GM12878 (cell line): ENCODE measurements at regions not wholly inside any gene's neighbourhood (a gene's known extent, or its start where the extent isn't known, plus 50 kb on each side); places are given as distances from the start of the nearest gene placed in this dataset.

Source experiments
- ATAC-seq: fragments of 200-7000 bp; cut with Tn5 transposase; 3 replicates; pipeline ENCODE4 v1.9.1; 2020; ENCODE audit warnings: mild to moderate bottlenecking, moderate library complexity
- BruUV-seq: library from RNA; stranded (reverse); fragments of 400-500 nt; replicated peaks from 2 replicates; lab custom pipeline; 2021; lab: Mats Ljungman, UMichigan
- CTCF ChIA-PET: fragments of 300-600 bp; sonication (Branson Sonifier 250); formaldehyde crosslinking; extraction: SDS; loops from one replicate; lab custom pipeline; 2021; ENCODE audit warnings: inconsistent platforms; lab: Yijun Ruan, JAX
- POLR2A ChIA-PET: fragments of 350-600 bp; formaldehyde crosslinking; extraction: SDS; loops from one replicate; lab custom pipeline; 2021; ENCODE audit warnings: inconsistent platforms; lab: Charles Lee
- RAD21 ChIA-PET: fragments of 300-600 bp; sonication (Branson Sonifier 250); formaldehyde crosslinking; loops from one replicate; lab custom pipeline; 2023; ENCODE audit warnings: antibody characterized with exemption; ENCODE audit not compliant: unreplicated experiment; lab: Charles Lee
- SMC1A ChIA-PET: fragments of 300-600 bp; sonication (Branson Sonifier 250); formaldehyde crosslinking; loops from one replicate; lab custom pipeline; 2023; ENCODE audit not compliant: unreplicated experiment, uncharacterized antibody; lab: Charles Lee
- DNase-seq: peaks from one replicate; pipeline ENCODE4 v3.0.0-alpha.2; 2011; ENCODE audit warnings: low read depth, low spot score
- FAIRE-seq: peaks from 3 replicates; lab custom pipeline; 2011; peaks lifted over from hg19 to GRCh38; lab: Jason Lieb, UNC
- H2AFZ ChIP-seq: 2 replicates; pipeline ENCODE4 v1.6.0; 2011; ENCODE audit warnings: low read depth, low read length, control low read depth; ENCODE audit not compliant: control insufficient read depth
- H3K27ac ChIP-seq: 2 replicates; pipeline ENCODE4 v1.5.1; 2011; ENCODE audit warnings: control low read depth; ENCODE audit not compliant: control insufficient read depth, insufficient read depth
- H3K27me3 ChIP-seq, 2 experiments: replicated peaks in 1 of 2; 2 replicates each; pipeline versions ENCODE4 v1.6.0 to v1.6.1; 2011; ENCODE audit warnings: low read length in 1 of 2; ENCODE audit not compliant: control insufficient read depth in 2 of 2, insufficient read depth in 2 of 2
- H3K36me3 ChIP-seq, 2 experiments: 2 replicates each; pipeline ENCODE4 v1.5.1; 2011; ENCODE audit warnings: low read length in 1 of 2; ENCODE audit not compliant: control insufficient read depth in 2 of 2, insufficient read depth in 2 of 2
- H3K4me1 ChIP-seq: 2 replicates; pipeline ENCODE4 v1.6.1; 2011; ENCODE audit warnings: mild to moderate bottlenecking, low read length, moderate library complexity, mixed read lengths; ENCODE audit not compliant: control insufficient read depth, insufficient read depth
- H3K4me2 ChIP-seq: 2 replicates; pipeline ENCODE4 v1.6.0; 2011; ENCODE audit warnings: control low read depth; ENCODE audit not compliant: control insufficient read depth, insufficient read depth
- H3K4me3 ChIP-seq: fragments of 200-600 bp; sonication (generic); 2 replicates; pipeline ENCODE4 v1.5.1; 2016
- H3K79me2 ChIP-seq: 2 replicates; pipeline ENCODE4 v1.6.0; 2011; ENCODE audit warnings: low read length; ENCODE audit not compliant: control insufficient read depth, insufficient read depth
- H3K9ac ChIP-seq: 2 replicates; pipeline ENCODE4 v1.8.0; 2011; ENCODE audit warnings: low read length, control low read depth, mixed read lengths; ENCODE audit not compliant: control insufficient read depth, insufficient read depth
- H3K9me3 ChIP-seq: replicated peaks from 3 replicates; pipeline ENCODE4 v1.5.1; 2011; ENCODE audit warnings: mild to moderate bottlenecking, low read length; ENCODE audit not compliant: control insufficient read depth, insufficient read depth
- H4K20me1 ChIP-seq: 2 replicates; pipeline ENCODE4 v1.6.0; 2011; ENCODE audit not compliant: control insufficient read depth, insufficient read depth
- ASH2L ChIP-seq: fragments of 300-600, 200-600 bp; sonication (generic); IDR thresholded peaks from 2 replicates; pipeline ENCODE4 v1.6.1; 2017; ENCODE audit warnings: low read depth, mild to moderate bottlenecking, borderline replicate concordance
- CBFB ChIP-seq: IDR thresholded peaks from 2 replicates; pipeline ENCODE4 v1.6.1; 2016; ENCODE audit warnings: antibody characterized with exemption, low read depth
- CHD4 ChIP-seq: fragments of 200-600 bp; sonication (generic); IDR thresholded peaks from 2 replicates; pipeline ENCODE4 v1.6.1; 2016; ENCODE audit warnings: mild to moderate bottlenecking
- E2F8 ChIP-seq: fragments of 450-650 bp; IDR thresholded peaks from 2 replicates; pipeline ENCODE4 v1.6.1; 2018; ENCODE audit warnings: mild to moderate bottlenecking, low read depth, moderate library complexity; ENCODE audit not compliant: partially characterized antibody
- EED ChIP-seq: sonication (generic); IDR thresholded peaks from 2 replicates; pipeline ENCODE4 v1.6.1; 2016; ENCODE audit warnings: antibody characterized with exemption, low read depth
- EGR1 ChIP-seq, 2 experiments: IDR thresholded peaks; 1 replicate in 1 of 2; 2 replicates in 1 of 2; pipeline ENCODE4 v1.6.1; 2011 to 2012; ENCODE audit warnings: low read depth in 2 of 2, low read length in 2 of 2, borderline replicate concordance in 1 of 2, mild to moderate bottlenecking in 1 of 2, moderate library complexity in 1 of 2
- HDAC6 ChIP-seq: fragments of 200-600 bp; sonication (generic); IDR thresholded peaks from one replicate; pipeline ENCODE4 v1.8.0; 2017; ENCODE audit warnings: antibody characterized with exemption; ENCODE audit not compliant: unreplicated experiment
- MEF2B ChIP-seq: fragments of 450-650 bp; IDR thresholded peaks from 2 replicates; pipeline ENCODE4 v1.6.1; 2018; ENCODE audit warnings: mild to moderate bottlenecking, moderate library complexity; ENCODE audit not compliant: partially characterized antibody, poor library complexity, severe bottlenecking
- NBN ChIP-seq: fragments of 450-650 bp; IDR thresholded peaks from 2 replicates; pipeline ENCODE4 v1.6.1; 2016
- PBX3 ChIP-seq: IDR thresholded peaks from 2 replicates; pipeline ENCODE4 v1.6.1; 2011; ENCODE audit warnings: mild to moderate bottlenecking, low read depth, low read length, moderate library complexity; ENCODE audit not compliant: insufficient replicate concordance
- POLR2A ChIP-seq: IDR thresholded peaks from 2 replicates; pipeline ENCODE4 v1.6.1; 2011; ENCODE audit warnings: low read depth, mild to moderate bottlenecking, low read length
- SKIL ChIP-seq: fragments of 450-650 bp; IDR thresholded peaks from 2 replicates; pipeline ENCODE4 v1.6.1; 2017; ENCODE audit warnings: mild to moderate bottlenecking, low read depth, inconsistent platforms; ENCODE audit not compliant: poor library complexity, severe bottlenecking
- TBL1XR1 ChIP-seq: IDR thresholded peaks from 2 replicates; pipeline ENCODE4 v1.6.1; 2012; ENCODE audit warnings: low read depth, low read length, improper control_type of control experiment
- WRNIP1 ChIP-seq: IDR thresholded peaks from 2 replicates; pipeline ENCODE4 v1.6.1; 2011; ENCODE audit warnings: low read depth, low read length, improper control_type of control experiment, borderline replicate concordance
- ZNF24 ChIP-seq: fragments of 450-650 bp; IDR thresholded peaks from 2 replicates; pipeline ENCODE4 v1.6.1; 2017; ENCODE audit warnings: antibody characterized with exemption, mild to moderate bottlenecking
- ZZZ3 ChIP-seq: IDR thresholded peaks from 2 replicates; pipeline ENCODE4 v1.6.1; 2011; ENCODE audit warnings: low read depth; ENCODE audit not compliant: control insufficient read depth, insufficient read length
- WGBS: methylation state at CpG from one replicate; pipeline ENCODE4 v1.1.6; 2016; ENCODE audit warnings: low lambda C conversion rate; ENCODE audit not compliant: insufficient replicate concordance, insufficient coverage; ENCODE audit errors: missing lambda C conversion rate; 5-methylcytosine and 5-hydroxymethylcytosine counted together
- in situ Hi-C: fragments of 300-500 bp; cut with MboI; formaldehyde crosslinking; loops from 9 replicates; pipeline ENCODE4 v1.14.3; 2018; ENCODE audit warnings: mixed read lengths
- intact Hi-C: fragments of 100-400 bp; cut with micrococcal nuclease; formaldehyde crosslinking; loops from one replicate; pipeline ENCODE4 v1.14.2; 2022; ENCODE audit not compliant: unreplicated experiment

- in situ Hi-C loops: no loop called here
- RAD21 ChIA-PET: no interaction called here
- no peak for ATAC-seq
Observed at GRCh38 chr12:91924827-91925226, 220.8 kb downstream of the BTG1 start.

GRCh38 chr12:91923864-91924263 is 221.8 kb downstream of the BTG1 start:
- POLR2A ChIA-PET: no interaction called here
- no peaks in the 10 kb centered on the region for H3K79me2 ChIP-seq
- no peaks in the 10 kb centered on the region for H3K4me1 ChIP-seq
- RAD21 ChIA-PET: no interaction called here
- no peak overlapping the region for H3K27ac ChIP-seq
- H4K20me1 ChIP-seq: no peaks in the 10 kb centered on the region
- H3K4me2 ChIP-seq: no peak overlapping the region
- no peak overlapping the region for H2AFZ ChIP-seq
- intact Hi-C loops: no loop called here
- no peaks in the 10 kb centered on the region; the same call in 2 of the 3 replicates for H3K9me3 ChIP-seq
- H3K27me3 ChIP-seq: no peaks in the 10 kb centered on the region
- SMC1A ChIA-PET: interaction anchor here (0.6 kb wide), 1 partner anchor 115 kb away, joined by 3 read pairs; no protein-coding TSS in a partner anchor
- H3K9ac ChIP-seq: no peak overlapping the region
- WGBS: 87% methylated on average over 20 of the region's 31 CpGs
- in situ Hi-C loops: no loop called here
- no peaks in the 10 kb centered on the region for H3K36me3 ChIP-seq
- CTCF ChIA-PET: no interaction called here
- ATAC-seq: no peak
- no peak for FAIRE-seq
- DNase-seq: no peak
- no peak overlapping the region for H3K4me3 ChIP-seq
- no TSS peak for BruUV-seq
- TF ChIP-seq ASH2L: no peak
- no peak for TF ChIP-seq SKIL
- no peak for TF ChIP-seq CBFB
- TF ChIP-seq EGR1 (IDR thresholded peaks at IDR 0.05; ENCODE audit: borderline replicate concordance in 1 of 2, low read depth in 2 of 2, low read length in 2 of 2): no peak
- TF ChIP-seq E2F8: no peak
- no peak for TF ChIP-seq POLR2A

More at GRCh38 chr12:91924827-91925226, 220.8 kb downstream of the BTG1 start:
- H3K4me3 ChIP-seq: no peak overlapping the region
- SMC1A ChIA-PET: no interaction called here
- H3K36me3 ChIP-seq: no peaks in the 10 kb centered on the region
- DNase-seq: no peak
- H3K79me2 ChIP-seq: no peaks in the 10 kb centered on the region
- no peak overlapping the region for H3K27ac ChIP-seq
- no peaks in the 10 kb centered on the region for H3K4me1 ChIP-seq
- TF ChIP-seq TBL1XR1 (no peak), ZNF24 (no peak), MEF2B (no peak), WRNIP1 (no peak), PBX3 (no peak), EED (no peak), CHD4 (no peak), HDAC6 (no peak), NBN (no peak), ZZZ3 (no peak)
- H4K20me1 ChIP-seq: no peaks in the 10 kb centered on the region
- no peaks in the 10 kb centered on the region; the same call in 2 of the 3 replicates for H3K9me3 ChIP-seq
- FAIRE-seq: no peak
- POLR2A ChIA-PET: no interaction called here
- H3K27me3 ChIP-seq: no peaks in the 10 kb centered on the region
- no peak overlapping the region for H3K4me2 ChIP-seq
- BruUV-seq: no TSS peak
- CTCF ChIA-PET: no interaction called here
- H2AFZ ChIP-seq: no peak overlapping the region
- intact Hi-C loops: no loop called here
- WGBS: 23% methylated on average over 3 of the region's 3 CpGs
- no peak overlapping the region for H3K9ac ChIP-seq
